Esophagus muscularis mucosa (tissue), 4 donors: ENCODE measurements at regions not wholly inside any gene's neighbourhood (a gene's known extent, or its start where the extent isn't known, plus 50 kb on each side); places are given as distances from the start of the nearest gene placed in this dataset.

Source experiments
- DNase-seq: peaks from one replicate; pipeline ENCODE4 v3.0.0-alpha.2; 2017; ENCODE audit errors: extremely low spot score
- H3K27ac ChIP-seq, 4 donors: fragments of 200-600 bp; sonication (generic); replicated peaks in 1 of 4; 1 replicate in 3 of 4; 2 replicates in 1 of 4; pipeline ENCODE4 v1.5.1; 2016 to 2019; ENCODE audit warnings: mild to moderate bottlenecking in 1 of 4
- H3K27me3 ChIP-seq, 4 donors: fragments of 200-600 bp; sonication (generic); one replicate each; pipeline versions ENCODE4 v1.5.1 to v1.6.0; 2016 to 2019
- H3K36me3 ChIP-seq, 4 donors: fragments of 200-600 bp; sonication (generic); one replicate each; pipeline ENCODE4 v1.5.1; 2016 to 2019
- H3K4me1 ChIP-seq, 4 donors: fragments of 200-600 bp; sonication (generic); one replicate each; pipeline ENCODE4 v1.5.1; 2016 to 2019
- H3K4me3 ChIP-seq, 4 donors: fragments of 200-600 bp; sonication (generic); 1 replicate in 2 of 4; 2 replicates in 2 of 4; pipeline ENCODE4 v1.5.1; 2016 to 2019; ENCODE audit warnings: mild to moderate bottlenecking in 4 of 4, moderate library complexity in 1 of 4
- H3K9me3 ChIP-seq, 4 donors: fragments of 200-600 bp; sonication (generic); 1 replicate in 3 of 4; 2 replicates in 1 of 4; pipeline ENCODE4 v1.5.1; 2016 to 2019
- EP300 ChIP-seq: sonication (generic); formaldehyde crosslinking; IDR thresholded peaks from one replicate; pipeline ENCODE4 v1.6.1; 2017; ENCODE audit warnings: antibody characterized with exemption
- POLR2A ChIP-seq: fragments of 450-650 bp; IDR thresholded peaks from one replicate; pipeline ENCODE4 v1.6.1; 2017; ENCODE audit warnings: antibody characterized with exemption, moderate library complexity, mild to moderate bottlenecking, low read depth
- POLR2AphosphoS5 ChIP-seq, 2 donors: sonication (generic); formaldehyde crosslinking; IDR thresholded peaks; one replicate each; pipeline ENCODE4 v1.6.1; 2017; ENCODE audit warnings: antibody characterized with exemption in 2 of 2
- WGBS: methylation state at CpG from one replicate; pipeline ENCODE4 v1.1.5; 2018; 5-methylcytosine and 5-hydroxymethylcytosine counted together
- intact Hi-C: fragments of 100-400 bp; cut with DNase I; formaldehyde crosslinking; loops from one replicate; pipeline ENCODE4 v1.15.1; 2023
- TF ChIP-seq, protein P1 (sequence below), 3 experiments: fragments of 200-600 bp in 2 of 3; fragments of 450-650 bp in 1 of 3; sonication (generic) in 2 of 3; IDR thresholded peaks; one replicate each; pipeline ENCODE4 v1.5.1; 2017 to 2019; ENCODE audit warnings: antibody characterized with exemption in 3 of 3, mild to moderate bottlenecking in 2 of 3, moderate library complexity in 1 of 3

DNA sequence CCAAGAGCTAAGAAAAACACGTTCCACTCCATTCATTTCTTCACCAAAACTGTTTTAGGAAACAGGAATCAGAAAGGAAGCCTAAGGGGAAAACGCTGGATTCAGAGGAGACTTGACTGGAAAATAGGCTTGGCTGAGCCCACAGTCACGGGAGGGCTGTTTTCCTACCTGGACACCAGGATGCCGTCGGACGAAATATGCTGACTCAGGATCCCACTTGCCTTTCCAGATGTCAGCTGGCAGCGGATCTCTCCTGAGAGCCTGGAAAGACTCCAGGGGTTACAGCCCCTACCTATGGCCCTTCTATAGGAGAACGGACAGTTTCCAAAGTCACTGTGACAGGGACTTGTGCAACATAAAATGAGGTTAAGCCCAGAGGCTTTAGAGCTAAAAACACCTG, 245.1 kb downstream of the C16orf95 start:
- 80% methylated on average over 8 of the region's 8 CpGs for WGBS
- intact Hi-C loops, result no loop called here

DNA sequence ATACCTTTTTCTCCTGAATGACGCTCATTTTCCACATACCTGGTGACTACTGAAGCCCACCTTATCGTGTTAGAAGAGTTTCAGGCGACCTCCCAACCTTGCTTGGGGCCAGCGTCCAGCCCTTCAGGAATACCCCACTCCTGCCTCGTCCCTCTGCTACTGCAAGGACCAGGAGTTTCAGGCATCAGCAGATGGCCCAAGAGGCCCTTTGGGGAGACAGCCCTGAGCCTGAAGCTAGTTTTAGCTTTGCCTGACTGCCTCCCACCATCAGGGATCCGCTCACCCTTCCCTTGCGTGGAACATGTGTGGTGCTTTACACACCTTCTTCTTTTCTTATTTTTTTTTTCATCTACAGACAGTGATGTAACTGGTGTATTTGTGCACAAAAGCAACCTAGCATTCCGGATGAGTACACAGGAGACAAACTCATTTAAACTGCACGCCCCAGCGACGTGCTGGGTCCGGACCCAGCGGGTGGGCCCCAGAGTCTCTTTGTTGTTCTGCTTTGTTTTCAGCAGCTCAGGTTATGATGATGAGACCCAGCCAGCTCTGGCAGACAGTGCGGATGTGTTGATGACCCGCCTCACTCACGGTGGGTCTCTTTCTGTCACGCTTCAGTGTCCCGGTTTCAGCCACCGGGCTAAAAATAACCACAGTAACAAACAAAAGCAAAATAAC, 242.4 kb downstream of the C16orf95 start:
- no peak for TF ChIP-seq EP300
- TF ChIP-seq, protein P1, sequence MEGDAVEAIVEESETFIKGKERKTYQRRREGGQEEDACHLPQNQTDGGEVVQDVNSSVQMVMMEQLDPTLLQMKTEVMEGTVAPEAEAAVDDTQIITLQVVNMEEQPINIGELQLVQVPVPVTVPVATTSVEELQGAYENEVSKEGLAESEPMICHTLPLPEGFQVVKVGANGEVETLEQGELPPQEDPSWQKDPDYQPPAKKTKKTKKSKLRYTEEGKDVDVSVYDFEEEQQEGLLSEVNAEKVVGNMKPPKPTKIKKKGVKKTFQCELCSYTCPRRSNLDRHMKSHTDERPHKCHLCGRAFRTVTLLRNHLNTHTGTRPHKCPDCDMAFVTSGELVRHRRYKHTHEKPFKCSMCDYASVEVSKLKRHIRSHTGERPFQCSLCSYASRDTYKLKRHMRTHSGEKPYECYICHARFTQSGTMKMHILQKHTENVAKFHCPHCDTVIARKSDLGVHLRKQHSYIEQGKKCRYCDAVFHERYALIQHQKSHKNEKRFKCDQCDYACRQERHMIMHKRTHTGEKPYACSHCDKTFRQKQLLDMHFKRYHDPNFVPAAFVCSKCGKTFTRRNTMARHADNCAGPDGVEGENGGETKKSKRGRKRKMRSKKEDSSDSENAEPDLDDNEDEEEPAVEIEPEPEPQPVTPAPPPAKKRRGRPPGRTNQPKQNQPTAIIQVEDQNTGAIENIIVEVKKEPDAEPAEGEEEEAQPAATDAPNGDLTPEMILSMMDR (IDR thresholded peaks at IDR 0.05), result no peak
- Histone ChIP-seq H3K4me1 (no peaks in the 10 kb centered on the region), H3K27ac (no peak overlapping the region), H3K27me3 (peaks cover 0 to 62% (median 0%) of the 10 kb centered on the region in 4 donors), H3K4me3 (no peak overlapping the region), H3K36me3 (no peaks in the 10 kb centered on the region), H3K9me3 (peaks cover 0 to 7% (median 2%) of the 10 kb centered on the region in 4 donors)
- DNase-seq, result no peak
- intact Hi-C loops, result no loop called here
- 81% methylated on average over 19 of the region's 19 CpGs for WGBS

More for the DNA sequence above, 245.1 kb downstream of the C16orf95 start:
- no peak for DNase-seq
- Histone ChIP-seq H3K4me3 (no peak overlapping the region), H3K27ac (no peak overlapping the region), H3K4me1 (no peaks in the 10 kb centered on the region), H3K36me3 (no peaks in the 10 kb centered on the region), H3K9me3 (no peaks in the 10 kb centered on the region), H3K27me3 (peaks cover 0 to 73% (median 0%) of the 10 kb centered on the region in 4 donors)
- TF ChIP-seq POLR2AphosphoS5 (IDR thresholded peaks at IDR 0.05) (no peak), EP300 (no peak), POLR2A (no peak)
- TF ChIP-seq, protein P1 (IDR thresholded peaks at IDR 0.05), result no peak

DNA sequence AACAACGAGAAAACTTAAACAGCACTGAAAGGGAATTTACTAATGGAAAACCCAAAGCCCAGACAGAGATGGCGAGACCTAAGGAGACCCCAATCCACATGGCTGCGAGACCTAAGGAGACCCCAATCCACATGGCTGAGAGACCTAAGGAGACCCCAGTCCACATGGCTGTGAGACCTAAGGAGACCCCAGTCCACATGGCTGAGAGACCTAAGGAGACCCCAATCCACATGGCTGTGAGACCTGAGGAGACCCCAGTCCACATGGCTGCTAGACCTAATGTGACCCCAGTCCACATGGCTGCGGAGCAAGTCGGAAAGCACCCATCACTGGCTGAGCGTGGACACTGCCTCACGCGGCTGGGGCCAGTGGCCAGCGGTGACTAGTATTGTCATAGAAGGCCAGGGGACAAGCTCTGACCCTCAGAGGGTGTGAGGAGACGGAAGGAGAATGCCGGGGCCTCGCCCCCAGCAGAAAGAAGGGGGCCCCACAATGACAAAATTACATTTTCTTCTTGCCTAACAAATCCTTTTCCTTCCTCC, 241.8 kb downstream of the C16orf95 start:
- Histone ChIP-seq H3K27ac (no peak overlapping the region), H3K27me3 (peaks cover 0 to 55% (median 0%) of the 10 kb centered on the region in 4 donors), H3K36me3 (no peaks in the 10 kb centered on the region), H3K4me3 (no peak overlapping the region), H3K4me1 (no peaks in the 10 kb centered on the region), H3K9me3 (peaks cover 0 to 12% (median 7%) of the 10 kb centered on the region in 4 donors)
- intact Hi-C loops, result no loop called here
- no peak for DNase-seq
- 87% methylated on average over 9 of the region's 12 CpGs for WGBS
- no peak for TF ChIP-seq POLR2AphosphoS5 (IDR thresholded peaks at IDR 0.05)
- TF ChIP-seq POLR2A, result no peak
- no peak for TF ChIP-seq EP300
- TF ChIP-seq, protein P1 (IDR thresholded peaks at IDR 0.05), result no peak

DNA sequence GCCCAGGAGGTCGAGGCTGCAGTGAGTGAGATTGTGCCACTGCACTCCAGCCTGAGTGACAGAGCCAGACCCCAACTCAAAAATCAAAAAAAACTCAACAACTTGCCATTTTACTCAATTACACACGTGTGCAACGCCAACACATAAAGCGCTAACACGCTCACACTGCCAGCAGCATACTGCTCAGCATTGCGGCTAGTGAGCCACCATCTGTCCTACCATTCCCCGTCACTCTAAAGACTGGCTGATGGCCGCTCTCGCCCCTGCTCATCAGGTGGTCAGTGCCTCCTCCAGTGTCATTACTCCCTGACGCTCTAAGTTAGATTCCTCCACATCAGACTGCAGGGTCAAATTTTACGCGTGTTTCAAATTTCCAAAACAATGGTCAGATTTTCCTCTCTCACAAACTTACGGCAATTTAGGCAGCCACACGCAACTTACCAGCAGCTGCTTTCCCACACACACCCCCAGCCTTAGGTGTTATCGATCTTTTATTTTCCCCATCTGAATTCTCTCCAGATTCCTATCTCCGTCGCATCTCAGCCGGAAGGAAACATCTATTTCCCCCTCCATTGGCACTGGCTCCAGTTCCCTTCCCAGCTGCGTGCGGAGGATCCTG, 240.8 kb downstream of the C16orf95 start:
- intact Hi-C loops, result no loop called here
- TF ChIP-seq POLR2AphosphoS5 (IDR thresholded peaks at IDR 0.05), result no peak
- TF ChIP-seq POLR2A, result no peak
- TF ChIP-seq, protein P1 (IDR thresholded peaks at IDR 0.05), result no peak
- no peak for TF ChIP-seq EP300
- 85% methylated on average over 20 of the region's 20 CpGs for WGBS

More for the DNA sequence above, 240.8 kb downstream of the C16orf95 start:
- Histone ChIP-seq H3K9me3 (peaks cover 0 to 23% (median 17%) of the 10 kb centered on the region in 4 donors), H3K4me3 (no peak overlapping the region), H3K27ac (no peak overlapping the region), H3K27me3 (peaks cover 0 to 45% (median 0%) of the 10 kb centered on the region in 4 donors), H3K4me1 (no peaks in the 10 kb centered on the region), H3K36me3 (no peaks in the 10 kb centered on the region)
- DNase-seq, result no peak
